SK-N-SH (cell line): ENCODE measurements at regions not wholly inside any gene's neighbourhood (a gene's known extent, or its start where the extent isn't known, plus 50 kb on each side); places are given as distances from the start of the nearest gene placed in this dataset.

Source experiments
- EP300 ChIP-seq, 2 experiments: IDR thresholded peaks; 2 replicates each; pipeline versions ENCODE4 v1.4.0 to v1.6.1; 2012; ENCODE audit warnings: borderline replicate concordance in 1 of 2, low read depth in 1 of 2, low read length in 1 of 2
- MEF2A ChIP-seq: IDR thresholded peaks from 2 replicates; pipeline ENCODE4 v1.4.0; 2012; ENCODE audit warnings: low read depth, borderline replicate concordance
- NRF1 ChIP-seq: IDR thresholded peaks from 2 replicates; pipeline ENCODE4 v1.6.1; 2012; ENCODE audit warnings: low read depth, mild to moderate bottlenecking, low read length
- POLR2AphosphoS5 ChIP-seq: IDR thresholded peaks from 2 replicates; pipeline ENCODE4 v1.6.1; 2012; ENCODE audit warnings: low read depth, low read length
- RAD21 ChIP-seq: IDR thresholded peaks from 2 replicates; pipeline ENCODE4 v1.6.1; 2012; ENCODE audit warnings: mild to moderate bottlenecking, low read length
- TAF1 ChIP-seq: IDR thresholded peaks from 2 replicates; pipeline ENCODE4 v1.6.1; 2012; ENCODE audit warnings: low read depth, mild to moderate bottlenecking, low read length, moderate library complexity, borderline replicate concordance
- YY1 ChIP-seq: IDR thresholded peaks from 2 replicates; pipeline ENCODE4 v1.4.0; 2012; ENCODE audit warnings: low read depth, mild to moderate bottlenecking
- TF ChIP-seq, protein P1 (sequence below): fragments of 200-600 bp; sonication (generic); IDR thresholded peaks from 2 replicates; pipeline ENCODE4 v1.6.1; 2017; ENCODE audit warnings: antibody characterized with exemption, mild to moderate bottlenecking, moderate library complexity

DNA sequence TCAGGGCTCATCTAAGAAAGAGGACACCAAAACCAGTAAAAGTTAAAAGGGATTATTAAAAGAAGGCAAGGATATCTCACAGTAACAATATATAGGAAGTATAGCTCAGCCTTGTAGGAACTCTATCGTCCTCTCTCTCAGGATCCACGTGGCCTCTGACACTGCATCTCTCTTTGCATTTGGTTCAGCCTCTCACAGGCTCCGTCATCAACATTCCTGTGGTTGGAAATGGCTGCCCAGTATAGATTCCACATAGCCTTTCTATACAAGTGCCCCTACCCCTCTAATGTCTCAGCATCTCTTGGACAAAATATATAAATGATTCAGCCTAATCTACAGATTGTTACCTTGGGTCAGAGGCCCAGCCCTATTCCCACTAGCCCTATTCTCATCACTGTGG, 101.3 kb upstream of the DBX1 start:
- no peak for TF ChIP-seq TAF1
- no peak for TF ChIP-seq POLR2AphosphoS5
- TF ChIP-seq, protein P1, sequence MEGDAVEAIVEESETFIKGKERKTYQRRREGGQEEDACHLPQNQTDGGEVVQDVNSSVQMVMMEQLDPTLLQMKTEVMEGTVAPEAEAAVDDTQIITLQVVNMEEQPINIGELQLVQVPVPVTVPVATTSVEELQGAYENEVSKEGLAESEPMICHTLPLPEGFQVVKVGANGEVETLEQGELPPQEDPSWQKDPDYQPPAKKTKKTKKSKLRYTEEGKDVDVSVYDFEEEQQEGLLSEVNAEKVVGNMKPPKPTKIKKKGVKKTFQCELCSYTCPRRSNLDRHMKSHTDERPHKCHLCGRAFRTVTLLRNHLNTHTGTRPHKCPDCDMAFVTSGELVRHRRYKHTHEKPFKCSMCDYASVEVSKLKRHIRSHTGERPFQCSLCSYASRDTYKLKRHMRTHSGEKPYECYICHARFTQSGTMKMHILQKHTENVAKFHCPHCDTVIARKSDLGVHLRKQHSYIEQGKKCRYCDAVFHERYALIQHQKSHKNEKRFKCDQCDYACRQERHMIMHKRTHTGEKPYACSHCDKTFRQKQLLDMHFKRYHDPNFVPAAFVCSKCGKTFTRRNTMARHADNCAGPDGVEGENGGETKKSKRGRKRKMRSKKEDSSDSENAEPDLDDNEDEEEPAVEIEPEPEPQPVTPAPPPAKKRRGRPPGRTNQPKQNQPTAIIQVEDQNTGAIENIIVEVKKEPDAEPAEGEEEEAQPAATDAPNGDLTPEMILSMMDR = no peak
- no peak for TF ChIP-seq EP300 (IDR thresholded peaks at IDR 0.05; ENCODE audit: borderline replicate concordance in 1 of 2, low read depth in 1 of 2, low read length in 1 of 2)
- TF ChIP-seq MEF2A = no peak
- no peak for TF ChIP-seq RAD21
- TF ChIP-seq YY1 = no peak
- no peak for TF ChIP-seq NRF1
